HFF-Myc (cell line): ENCODE measurements at regions not wholly inside any gene's neighbourhood (a gene's known extent, or its start where the extent isn't known, plus 50 kb on each side); places are given as distances from the start of the nearest gene placed in this dataset.

Experiments used
- DNase-seq: peaks from one replicate; pipeline ENCODE4 v3.0.0-alpha.2; 2011; ENCODE audit warnings: low read depth; ENCODE audit errors: extremely low read depth
- H3K4me3 ChIP-seq: replicated peaks from 2 replicates; pipeline ENCODE4 v1.5.1; 2011; ENCODE audit warnings: low read depth, mild to moderate bottlenecking, control low read depth, low read length
- TF ChIP-seq, protein P1 (sequence below): IDR thresholded peaks from 2 replicates; pipeline ENCODE4 v1.5.1; 2012; ENCODE audit warnings: mild to moderate bottlenecking, low read depth, low read length, control low read depth; ENCODE audit errors: missing control alignments

DNA sequence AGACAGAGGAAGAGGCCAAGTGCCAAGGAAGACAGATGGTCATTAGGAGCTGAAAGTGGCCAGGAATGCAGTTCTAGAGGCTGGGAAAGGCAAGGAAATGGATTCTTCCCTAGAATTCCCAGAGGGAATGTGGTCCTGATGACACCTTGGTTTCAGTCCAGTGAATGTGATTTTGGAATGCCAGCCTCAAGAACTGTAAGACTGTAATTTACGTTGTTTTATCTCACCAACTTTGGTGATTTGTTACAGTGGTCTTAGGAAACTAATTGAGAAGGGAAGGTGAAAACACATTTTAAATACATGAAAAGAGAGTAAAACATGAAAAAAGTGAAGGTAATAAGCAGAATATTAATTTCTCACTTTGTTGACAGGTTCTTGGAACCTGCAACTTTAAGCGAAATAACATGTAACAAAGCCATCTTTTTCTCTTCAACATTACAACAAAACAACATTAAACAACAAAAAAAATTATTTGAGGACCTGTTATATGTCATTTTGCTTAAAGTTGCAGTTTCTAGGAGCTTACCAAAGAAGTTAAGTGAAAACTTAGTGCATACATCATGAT is 370.2 kb downstream of the METTL4 start:
- no peak for DNase-seq
- TF ChIP-seq, protein P1, sequence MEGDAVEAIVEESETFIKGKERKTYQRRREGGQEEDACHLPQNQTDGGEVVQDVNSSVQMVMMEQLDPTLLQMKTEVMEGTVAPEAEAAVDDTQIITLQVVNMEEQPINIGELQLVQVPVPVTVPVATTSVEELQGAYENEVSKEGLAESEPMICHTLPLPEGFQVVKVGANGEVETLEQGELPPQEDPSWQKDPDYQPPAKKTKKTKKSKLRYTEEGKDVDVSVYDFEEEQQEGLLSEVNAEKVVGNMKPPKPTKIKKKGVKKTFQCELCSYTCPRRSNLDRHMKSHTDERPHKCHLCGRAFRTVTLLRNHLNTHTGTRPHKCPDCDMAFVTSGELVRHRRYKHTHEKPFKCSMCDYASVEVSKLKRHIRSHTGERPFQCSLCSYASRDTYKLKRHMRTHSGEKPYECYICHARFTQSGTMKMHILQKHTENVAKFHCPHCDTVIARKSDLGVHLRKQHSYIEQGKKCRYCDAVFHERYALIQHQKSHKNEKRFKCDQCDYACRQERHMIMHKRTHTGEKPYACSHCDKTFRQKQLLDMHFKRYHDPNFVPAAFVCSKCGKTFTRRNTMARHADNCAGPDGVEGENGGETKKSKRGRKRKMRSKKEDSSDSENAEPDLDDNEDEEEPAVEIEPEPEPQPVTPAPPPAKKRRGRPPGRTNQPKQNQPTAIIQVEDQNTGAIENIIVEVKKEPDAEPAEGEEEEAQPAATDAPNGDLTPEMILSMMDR: no peak
- H3K4me3 ChIP-seq: no peak overlapping the region

DNA sequence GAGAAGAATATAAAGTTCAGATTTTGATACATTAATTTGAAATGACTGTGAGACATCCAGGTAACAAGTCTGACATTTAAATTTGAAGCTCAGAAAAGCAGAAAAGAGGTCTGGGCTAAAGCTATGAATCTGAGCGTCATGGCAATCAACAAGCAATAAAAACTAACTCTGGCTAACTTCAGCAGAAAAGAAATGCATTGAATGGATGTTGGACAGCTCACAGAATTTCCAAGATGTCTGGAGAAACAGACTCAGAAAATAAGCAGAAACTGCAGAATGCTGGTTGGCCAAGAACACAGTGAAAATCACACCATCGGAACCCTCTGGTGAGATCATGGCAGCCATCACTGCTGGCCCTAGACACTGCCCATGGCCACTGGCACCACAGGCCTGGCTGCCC is 366.6 kb downstream of the METTL4 start:
- H3K4me3 ChIP-seq: no peak overlapping the region
- TF ChIP-seq, protein P1: no peak
- no peak for DNase-seq

DNA sequence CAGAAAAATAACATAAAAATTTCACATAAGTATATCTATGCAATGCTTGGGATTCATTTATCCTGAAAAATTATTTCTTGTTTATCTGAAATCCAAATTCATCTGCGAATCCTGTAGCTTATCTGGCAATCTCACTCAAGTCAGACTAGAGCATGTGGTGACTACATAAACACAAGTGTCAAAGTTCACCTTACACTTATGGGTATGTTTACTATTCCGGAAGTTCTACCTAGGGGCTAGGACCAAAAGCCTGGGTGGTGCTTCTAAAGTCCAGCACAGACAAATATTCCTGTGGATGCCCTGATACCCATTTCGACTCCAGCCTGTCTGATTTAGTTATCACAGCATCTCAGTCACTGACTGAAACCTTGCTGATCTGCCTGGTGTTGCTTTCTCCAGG is 364.0 kb downstream of the METTL4 start:
- no peak overlapping the region for H3K4me3 ChIP-seq
- DNase-seq: no peak
- TF ChIP-seq, protein P1: no peak

DNA sequence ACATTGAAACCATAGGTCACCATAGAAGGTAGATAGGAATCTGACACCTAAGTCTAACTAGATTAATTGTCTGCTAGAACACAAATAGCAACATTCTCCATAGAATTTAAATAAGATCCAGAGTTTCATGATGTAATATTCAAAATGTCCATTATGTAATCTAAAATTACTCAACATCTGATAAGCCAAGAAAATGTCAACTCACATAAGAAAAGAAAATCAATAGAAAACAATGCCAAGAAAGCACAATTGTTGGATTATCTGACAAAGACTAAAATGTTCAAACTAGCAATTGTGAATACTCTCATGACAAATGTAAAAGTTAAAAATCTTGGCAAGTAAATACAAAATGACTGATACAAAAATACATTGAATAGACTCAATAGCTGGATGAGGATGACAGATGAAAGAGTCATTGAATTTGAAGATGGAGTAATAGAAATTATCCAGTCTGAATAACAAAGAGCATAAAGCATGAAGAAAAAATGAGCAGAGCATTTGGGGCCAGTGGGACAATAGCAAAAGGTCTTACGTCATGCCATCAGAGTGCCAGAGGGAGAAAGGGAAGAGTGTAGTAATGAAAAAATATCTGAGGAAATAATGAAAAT is 358.6 kb downstream of the METTL4 start:
- TF ChIP-seq, protein P1: no peak
- DNase-seq: no peak
- H3K4me3 ChIP-seq: no peak overlapping the region

DNA sequence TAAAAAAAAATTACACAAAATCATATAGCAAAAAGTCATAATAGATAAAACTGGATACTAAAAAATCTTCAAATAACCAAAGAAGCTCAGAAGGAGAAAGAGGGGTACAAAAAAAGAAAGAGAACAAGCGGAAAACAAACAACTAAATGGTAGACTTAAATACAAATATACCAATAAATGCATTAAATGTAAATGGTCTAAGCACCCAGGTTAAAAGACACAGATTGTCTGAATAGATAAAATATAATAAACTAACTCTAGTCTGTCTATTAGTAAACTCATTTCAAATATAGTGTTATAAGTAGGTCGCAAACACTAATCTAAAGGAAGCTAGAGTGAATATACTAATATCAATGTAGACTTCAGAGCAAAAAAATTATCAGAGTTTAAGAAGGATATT is 357.4 kb downstream of the METTL4 start:
- H3K4me3 ChIP-seq: no peak overlapping the region
- TF ChIP-seq, protein P1: no peak
- DNase-seq: no peak

DNA sequence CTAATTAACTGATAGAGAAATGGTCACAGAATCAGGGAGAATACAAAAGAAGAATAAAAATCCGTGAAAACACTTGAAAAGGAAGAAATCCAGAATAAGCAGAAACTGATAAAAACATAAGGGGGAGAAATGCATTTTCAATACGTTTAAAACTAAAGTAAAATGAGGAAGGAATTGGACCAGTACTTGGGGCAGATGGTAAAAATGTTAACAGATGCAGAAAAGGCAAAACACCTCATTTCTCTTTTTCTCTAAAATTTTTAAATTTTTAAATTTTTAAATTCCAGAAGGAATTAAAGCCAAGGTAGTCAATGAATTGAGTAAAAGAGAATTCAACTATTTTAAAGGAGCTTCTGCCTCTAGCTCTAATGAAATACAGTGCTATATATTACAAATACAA is 353.9 kb downstream of the METTL4 start:
- TF ChIP-seq, protein P1: no peak
- no peak for DNase-seq
- H3K4me3 ChIP-seq: no peak overlapping the region

DNA sequence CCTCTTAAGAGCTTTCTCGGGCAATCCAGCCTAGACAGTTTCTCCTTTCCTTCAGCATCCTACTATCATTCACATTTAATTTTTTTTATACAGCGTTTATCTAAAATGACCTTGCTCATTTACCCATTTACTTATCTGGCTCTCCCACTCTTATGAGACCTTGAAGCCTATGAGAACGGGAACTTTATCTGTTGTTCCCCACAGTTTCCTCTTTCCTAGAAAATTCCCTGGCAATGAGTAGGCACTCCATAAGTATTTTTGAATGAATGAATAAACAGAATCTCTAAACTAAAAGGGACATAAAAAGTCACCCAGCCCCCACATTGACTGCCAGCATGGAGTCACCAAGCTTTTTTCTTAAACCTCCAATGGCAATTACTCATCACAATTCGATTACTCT is 353.2 kb downstream of the METTL4 start:
- H3K4me3 ChIP-seq: no peak overlapping the region
- DNase-seq: no peak
- TF ChIP-seq, protein P1: no peak
